OCI-LY3 (cell line): ENCODE measurements at regions not wholly inside any gene's neighbourhood (a gene's known extent, or its start where the extent isn't known, plus 50 kb on each side); places are given as distances from the start of the nearest gene placed in this dataset.

Experiments
- CTCF ChIP-seq: fragments of 200-600, 300-600 bp; sonication (generic); IDR thresholded peaks from 2 replicates; pipeline ENCODE4 v1.5.1; 2014; ENCODE audit warnings: antibody characterized with exemption, low read length, low read depth
- EZH2phosphoT487 ChIP-seq: fragments of 200-600 bp; shearing (Covaris generic); IDR thresholded peaks from 2 replicates; pipeline ENCODE4 v1.6.1; 2018; ENCODE audit warnings: antibody characterized with exemption, mixed run types, low read depth

GRCh38 chr14:98955036-98955740 lies 316.8 kb downstream of the BCL11B start:
- TF ChIP-seq CTCF, result no peak
- no peak for TF ChIP-seq EZH2phosphoT487
